ENCODE measurements at regions not wholly inside any gene's neighbourhood (a gene's known extent, or its start where the extent isn't known, plus 50 kb on each side); places are given as distances from the start of the nearest gene placed in this dataset.

- no TSS peak for BruUV-seq (replicated peaks)
- TF ChIP-seq CTCF (conservative IDR thresholded peaks at IDR 0.05) (no peak), EZH2 (IDR thresholded peaks at IDR 0.05; ENCODE audit: low read depth) (no peak)
- intact Hi-C loops (cut with micrococcal nuclease; ENCODE audit: unreplicated experiment): no loop called here
- ChIA-PET CTCF (no interaction called here), POLR2A (ENCODE audit: unreplicated experiment) (no interaction called here)
- no peaks in the 10 kb centered on the region for H3K79me2 ChIP-seq (ENCODE audit: low read depth)
- no peaks in the 10 kb centered on the region for H3K9me2 ChIP-seq (ENCODE audit: insufficient read depth)
- H3K27ac ChIP-seq: no peak overlapping the region
- H3K27me3 ChIP-seq (ENCODE audit: insufficient read depth, low read depth): peaks cover 18% of the 10 kb centered on the region; the same call in 1 of the 2 replicates
- H2AFZ ChIP-seq: no peak overlapping the region
- H3K4me1 ChIP-seq (replicated peaks; ENCODE audit: insufficient read depth): no peaks in the 10 kb centered on the region
- DNase-seq: no peak
- no peaks in the 10 kb centered on the region for H3K9me3 ChIP-seq (ENCODE audit: insufficient read depth, low read depth)
- H3K36me3 ChIP-seq (ENCODE audit: low read depth): no peaks in the 10 kb centered on the region
- no peaks in the 10 kb centered on the region for H4K20me1 ChIP-seq (ENCODE audit: insufficient read depth)
- no peak overlapping the region for H3K4me3 ChIP-seq
- H3F3A ChIP-seq (ENCODE audit: insufficient read depth, low read depth): no peaks in the 10 kb centered on the region
- H3K4me2 ChIP-seq: no peak overlapping the region
These were observed 852.8 kb upstream of the TMEM132C start for GRCh38 chr12:127414186-127414585.

GRCh38 chr12:127414636-127415035, 852.3 kb upstream of the TMEM132C start:
- Histone ChIP-seq H3K79me2 (ENCODE audit: low read depth) (no peaks in the 10 kb centered on the region), H3K4me2 (no peak overlapping the region), H4K20me1 (ENCODE audit: insufficient read depth) (no peaks in the 10 kb centered on the region), H3K9me3 (ENCODE audit: insufficient read depth, low read depth) (no peaks in the 10 kb centered on the region), H3K4me3 (no peak overlapping the region), H3K4me1 (replicated peaks; ENCODE audit: insufficient read depth) (no peaks in the 10 kb centered on the region), H2AFZ (no peak overlapping the region), H3K27me3 (ENCODE audit: insufficient read depth, low read depth) (peaks cover 18% of the 10 kb centered on the region; the same call in 1 of the 2 replicates), H3K27ac (no peak overlapping the region), H3K9me2 (ENCODE audit: insufficient read depth) (no peaks in the 10 kb centered on the region), H3F3A (ENCODE audit: insufficient read depth, low read depth) (no peaks in the 10 kb centered on the region), H3K36me3 (ENCODE audit: low read depth) (no peaks in the 10 kb centered on the region)
- TF ChIP-seq EZH2 (IDR thresholded peaks at IDR 0.05; ENCODE audit: low read depth) (no peak), CTCF (conservative IDR thresholded peaks at IDR 0.05) (no peak)
- intact Hi-C loops (cut with micrococcal nuclease; ENCODE audit: unreplicated experiment): no loop called here
- no TSS peak for BruUV-seq (replicated peaks)
- POLR2A ChIA-PET (ENCODE audit: unreplicated experiment): no interaction called here
- no peak for DNase-seq
- CTCF ChIA-PET: no interaction called here

GRCh38 chr12:127416796-127417195, 850.2 kb upstream of the TMEM132C start:
- TF ChIP-seq EZH2 (IDR thresholded peaks at IDR 0.05; ENCODE audit: low read depth) (no peak), CTCF (conservative IDR thresholded peaks at IDR 0.05) (no peak)
- Histone ChIP-seq H3K9me3 (ENCODE audit: insufficient read depth, low read depth) (no peaks in the 10 kb centered on the region), H3K36me3 (ENCODE audit: low read depth) (no peaks in the 10 kb centered on the region), H3F3A (ENCODE audit: insufficient read depth, low read depth) (no peaks in the 10 kb centered on the region), H3K4me1 (replicated peaks; ENCODE audit: insufficient read depth) (no peaks in the 10 kb centered on the region), H3K4me3 (no peak overlapping the region), H3K9me2 (ENCODE audit: insufficient read depth) (no peaks in the 10 kb centered on the region), H2AFZ (no peak overlapping the region), H3K27ac (no peak overlapping the region), H4K20me1 (ENCODE audit: insufficient read depth) (no peaks in the 10 kb centered on the region), H3K27me3 (ENCODE audit: insufficient read depth, low read depth) (peaks cover 4% of the 10 kb centered on the region; the same call in 1 of the 2 replicates), H3K79me2 (ENCODE audit: low read depth) (no peaks in the 10 kb centered on the region), H3K4me2 (no peak overlapping the region)
- ChIA-PET CTCF (no interaction called here), POLR2A (ENCODE audit: unreplicated experiment) (no interaction called here)
- BruUV-seq (replicated peaks): no TSS peak
- no peak for DNase-seq
- intact Hi-C loops (cut with micrococcal nuclease; ENCODE audit: unreplicated experiment): no loop called here
